ENCODE measurements at regions not wholly inside any gene's neighbourhood (a gene's known extent, or its start where the extent isn't known, plus 50 kb on each side); places are given as distances from the start of the nearest gene placed in this dataset.

DNA sequence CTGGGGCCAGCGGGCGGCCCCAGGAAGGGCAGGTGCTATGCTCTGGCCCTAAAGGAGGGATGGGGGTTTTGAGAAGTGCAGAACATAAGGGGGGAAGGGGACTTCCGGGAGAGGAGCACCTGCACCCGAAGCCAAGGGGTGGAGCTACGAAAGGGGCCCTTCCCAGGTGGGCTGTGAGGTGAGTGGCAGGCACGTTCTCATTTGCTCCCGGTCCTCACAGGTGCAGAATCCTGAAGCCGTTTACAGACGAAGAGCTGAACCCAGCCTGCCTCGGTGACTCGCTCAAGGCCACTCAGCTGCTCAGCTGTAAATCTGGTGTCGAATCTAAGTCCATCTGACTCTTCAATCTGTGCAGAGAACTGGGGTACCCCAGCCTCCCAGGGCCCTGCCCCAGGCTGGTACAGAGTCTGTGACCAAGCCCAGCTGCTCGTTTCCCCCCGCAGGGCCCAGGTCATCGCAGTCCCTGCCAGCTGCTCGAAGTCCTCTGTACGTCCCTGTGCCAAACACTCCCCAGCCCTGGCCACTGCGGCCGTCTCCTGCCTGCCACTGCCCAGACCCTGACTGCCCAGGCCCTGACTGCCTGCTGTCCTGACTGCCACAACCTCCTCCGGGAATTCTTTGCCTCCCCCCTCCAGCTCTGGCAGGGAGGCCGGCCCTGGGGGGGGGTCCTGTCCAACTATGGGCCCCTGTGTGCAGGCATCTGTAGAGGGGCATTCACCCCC lies 53.8 kb upstream of the RXRA start:
- Histone ChIP-seq H3K4me1 (no peaks in the 10 kb centered on the region), H3K4me3 (no peak overlapping the region), H3K27me3 (peaks cover 0 to 5% of the 10 kb centered on the region in 2 donors), H3K36me3 (no peaks in the 10 kb centered on the region), H3K27ac (no peak overlapping the region), H3K9me3 (no peaks in the 10 kb centered on the region)
- intact Hi-C loops (cut with DNase I; ENCODE audit: low total_unique reads) = no loop called here
- TF ChIP-seq POLR2A (IDR thresholded peaks at IDR 0.05) (no peak), POLR2AphosphoS5 (IDR thresholded peaks at IDR 0.05) (no peak)
- TF ChIP-seq, protein P1, sequence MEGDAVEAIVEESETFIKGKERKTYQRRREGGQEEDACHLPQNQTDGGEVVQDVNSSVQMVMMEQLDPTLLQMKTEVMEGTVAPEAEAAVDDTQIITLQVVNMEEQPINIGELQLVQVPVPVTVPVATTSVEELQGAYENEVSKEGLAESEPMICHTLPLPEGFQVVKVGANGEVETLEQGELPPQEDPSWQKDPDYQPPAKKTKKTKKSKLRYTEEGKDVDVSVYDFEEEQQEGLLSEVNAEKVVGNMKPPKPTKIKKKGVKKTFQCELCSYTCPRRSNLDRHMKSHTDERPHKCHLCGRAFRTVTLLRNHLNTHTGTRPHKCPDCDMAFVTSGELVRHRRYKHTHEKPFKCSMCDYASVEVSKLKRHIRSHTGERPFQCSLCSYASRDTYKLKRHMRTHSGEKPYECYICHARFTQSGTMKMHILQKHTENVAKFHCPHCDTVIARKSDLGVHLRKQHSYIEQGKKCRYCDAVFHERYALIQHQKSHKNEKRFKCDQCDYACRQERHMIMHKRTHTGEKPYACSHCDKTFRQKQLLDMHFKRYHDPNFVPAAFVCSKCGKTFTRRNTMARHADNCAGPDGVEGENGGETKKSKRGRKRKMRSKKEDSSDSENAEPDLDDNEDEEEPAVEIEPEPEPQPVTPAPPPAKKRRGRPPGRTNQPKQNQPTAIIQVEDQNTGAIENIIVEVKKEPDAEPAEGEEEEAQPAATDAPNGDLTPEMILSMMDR (IDR thresholded peaks at IDR 0.05) = no peak
- DNase-seq (ENCODE audit: low spot score in 2 of 2) = no peak

- DNase-seq (ENCODE audit: low spot score in 2 of 2) = no peak
- TF ChIP-seq POLR2A (IDR thresholded peaks at IDR 0.05) = no peak
- TF ChIP-seq, protein P1 (IDR thresholded peaks at IDR 0.05) = no peak
- no peak for TF ChIP-seq POLR2AphosphoS5 (IDR thresholded peaks at IDR 0.05)
- Histone ChIP-seq H3K36me3 (no peaks in the 10 kb centered on the region), H3K4me1 (no peaks in the 10 kb centered on the region), H3K9me3 (no peaks in the 10 kb centered on the region), H3K27me3 (peaks cover 0 to 5% of the 10 kb centered on the region in 2 donors), H3K4me3 (no peak overlapping the region), H3K27ac (no peak overlapping the region)
- intact Hi-C loops (cut with DNase I; ENCODE audit: low total_unique reads) = no loop called here
Observed at GRCh38 chr9:134273647-134274046, 52.6 kb upstream of the RXRA start.

DNA sequence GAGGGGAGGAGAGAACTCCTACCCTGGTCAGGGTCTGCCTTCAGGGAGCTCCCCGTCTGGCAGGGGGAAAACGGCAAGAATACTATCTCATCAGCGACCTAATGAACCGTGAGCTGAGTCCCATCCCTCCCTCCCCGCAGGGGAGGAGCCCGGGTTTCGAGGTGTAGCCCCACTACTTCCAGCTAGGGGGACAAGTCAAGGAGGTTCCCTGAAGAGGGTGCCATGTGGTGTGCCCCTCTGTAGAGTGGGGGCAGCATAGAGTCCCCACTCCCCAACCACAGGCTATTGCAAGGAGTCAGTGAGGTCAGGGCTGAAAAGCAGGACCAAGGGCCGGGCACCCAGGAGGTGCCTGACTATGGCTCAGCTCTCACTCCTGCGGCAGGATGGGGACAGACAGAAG lies 50.9 kb upstream of the RXRA start:
- TF ChIP-seq POLR2AphosphoS5 (IDR thresholded peaks at IDR 0.05) (no peak), POLR2A (IDR thresholded peaks at IDR 0.05) (no peak)
- TF ChIP-seq, protein P1 (IDR thresholded peaks at IDR 0.05) = no peak
- no peak for DNase-seq (ENCODE audit: low spot score in 2 of 2)
- no peaks in the 10 kb centered on the region for H3K4me1 ChIP-seq
- peaks cover 0 to 5% of the 10 kb centered on the region in 2 donors for H3K27me3 ChIP-seq
- H3K4me3 ChIP-seq = no peak overlapping the region
- no peak overlapping the region for H3K27ac ChIP-seq
- H3K9me3 ChIP-seq = no peaks in the 10 kb centered on the region
- no peaks in the 10 kb centered on the region for H3K36me3 ChIP-seq
- intact Hi-C loops (cut with DNase I; ENCODE audit: low total_unique reads) = no loop called here

- no peaks in the 10 kb centered on the region for H3K9me3 ChIP-seq
- no peak overlapping the region for H3K4me3 ChIP-seq
- H3K27ac ChIP-seq = no peak overlapping the region
- peaks cover 0 to 5% of the 10 kb centered on the region in 2 donors for H3K27me3 ChIP-seq
- intact Hi-C loops (cut with DNase I; ENCODE audit: low total_unique reads) = no loop called here
- TF ChIP-seq POLR2AphosphoS5 (IDR thresholded peaks at IDR 0.05) (no peak), POLR2A (IDR thresholded peaks at IDR 0.05) (no peak)
- TF ChIP-seq, protein P1 (IDR thresholded peaks at IDR 0.05) = no peak
- H3K4me1 ChIP-seq = no peaks in the 10 kb centered on the region
- no peaks in the 10 kb centered on the region for H3K36me3 ChIP-seq
- DNase-seq (ENCODE audit: low spot score in 2 of 2) = no peak
Observed at GRCh38 chr9:134276453-134277245, 49.6 kb upstream of the RXRA start.
